ENCODE measurements at regions not wholly inside any gene's neighbourhood (a gene's known extent, or its start where the extent isn't known, plus 50 kb on each side); places are given as distances from the start of the nearest gene placed in this dataset.

- Mint-ChIP-seq H3K36me3 (ENCODE audit: unreplicated experiment) (no peaks in the 10 kb centered on the region), H3K4me1 (ENCODE audit: unreplicated experiment) (no peaks in the 10 kb centered on the region), H3K27me3 (ENCODE audit: unreplicated experiment) (peaks cover 10% of the 10 kb centered on the region), H3K9me3 (ENCODE audit: unreplicated experiment) (no peaks in the 10 kb centered on the region), H3K27ac (ENCODE audit: unreplicated experiment) (no peak overlapping the region), H3K4me3 (ENCODE audit: unreplicated experiment) (no peak overlapping the region)
- no peak for DNase-seq (ENCODE audit: extremely low spot score, unreplicated experiment)
- no peak for TF ChIP-seq CTCF (IDR thresholded peaks at IDR 0.05)
Measured at GRCh38 chr2:236700703-236701102, 131.1 kb downstream of the ACKR3 start.

- peaks cover under 1% of the 10 kb centered on the region for H3K4me1 Mint-ChIP-seq (ENCODE audit: unreplicated experiment)
- TF ChIP-seq CTCF (IDR thresholded peaks at IDR 0.05): no peak
- H3K36me3 Mint-ChIP-seq (ENCODE audit: unreplicated experiment): no peaks in the 10 kb centered on the region
- H3K9me3 Mint-ChIP-seq (ENCODE audit: unreplicated experiment): no peaks in the 10 kb centered on the region
- no peak for DNase-seq (ENCODE audit: extremely low spot score, unreplicated experiment)
- no peak overlapping the region for H3K4me3 Mint-ChIP-seq (ENCODE audit: unreplicated experiment)
- no peak overlapping the region for H3K27ac Mint-ChIP-seq (ENCODE audit: unreplicated experiment)
- no peaks in the 10 kb centered on the region for H3K27me3 Mint-ChIP-seq (ENCODE audit: unreplicated experiment)
Measured at GRCh38 chr2:236702657-236703372, 133.2 kb downstream of the ACKR3 start.

GRCh38 chr2:236703373-236703709 lies 133.7 kb downstream of the ACKR3 start:
- H3K4me1 Mint-ChIP-seq (ENCODE audit: unreplicated experiment): peaks cover 4% of the 10 kb centered on the region
- no peaks in the 10 kb centered on the region for H3K27me3 Mint-ChIP-seq (ENCODE audit: unreplicated experiment)
- no peak for DNase-seq (ENCODE audit: extremely low spot score, unreplicated experiment)
- TF ChIP-seq CTCF (IDR thresholded peaks at IDR 0.05): no peak
- H3K9me3 Mint-ChIP-seq (ENCODE audit: unreplicated experiment): no peaks in the 10 kb centered on the region
- H3K36me3 Mint-ChIP-seq (ENCODE audit: unreplicated experiment): no peaks in the 10 kb centered on the region
- no peak overlapping the region for H3K4me3 Mint-ChIP-seq (ENCODE audit: unreplicated experiment)
- no peak overlapping the region for H3K27ac Mint-ChIP-seq (ENCODE audit: unreplicated experiment)

GRCh38 chr2:236703906-236704305 lies 134.3 kb downstream of the ACKR3 start:
- Mint-ChIP-seq H3K27me3 (ENCODE audit: unreplicated experiment) (no peaks in the 10 kb centered on the region), H3K4me1 (ENCODE audit: unreplicated experiment) (peaks cover 4% of the 10 kb centered on the region), H3K9me3 (ENCODE audit: unreplicated experiment) (no peaks in the 10 kb centered on the region), H3K4me3 (ENCODE audit: unreplicated experiment) (no peak overlapping the region), H3K27ac (ENCODE audit: unreplicated experiment) (no peak overlapping the region), H3K36me3 (ENCODE audit: unreplicated experiment) (no peaks in the 10 kb centered on the region)
- no peak for DNase-seq (ENCODE audit: extremely low spot score, unreplicated experiment)
- no peak for TF ChIP-seq CTCF (IDR thresholded peaks at IDR 0.05)

GRCh38 chr2:236704887-236705286 lies 135.3 kb downstream of the ACKR3 start:
- H3K27ac Mint-ChIP-seq (ENCODE audit: unreplicated experiment): no peak overlapping the region
- no peaks in the 10 kb centered on the region for H3K36me3 Mint-ChIP-seq (ENCODE audit: unreplicated experiment)
- no peak for TF ChIP-seq CTCF (IDR thresholded peaks at IDR 0.05)
- peaks cover 11% of the 10 kb centered on the region for H3K4me1 Mint-ChIP-seq (ENCODE audit: unreplicated experiment)
- no peaks in the 10 kb centered on the region for H3K9me3 Mint-ChIP-seq (ENCODE audit: unreplicated experiment)
- no peak for DNase-seq (ENCODE audit: extremely low spot score, unreplicated experiment)
- H3K4me3 Mint-ChIP-seq (ENCODE audit: unreplicated experiment): no peak overlapping the region
- no peaks in the 10 kb centered on the region for H3K27me3 Mint-ChIP-seq (ENCODE audit: unreplicated experiment)

Measured in osteocyte (in vitro differentiated cells).